Astrocyte of the spinal cord (primary cell): ENCODE measurements at regions not wholly inside any gene's neighbourhood (a gene's known extent, or its start where the extent isn't known, plus 50 kb on each side); places are given as distances from the start of the nearest gene placed in this dataset.

Experiments used
- DNase-seq: peaks from one replicate; pipeline ENCODE4 v3.0.0; 2011; ENCODE audit warnings: low read depth, low spot score
- H3K4me3 ChIP-seq: 2 replicates; pipeline ENCODE4 v1.5.1; 2011; ENCODE audit warnings: low read depth, mild to moderate bottlenecking, low read length, moderate library complexity
- in situ Hi-C: cut with HindIII; loops from 2 replicates; pipeline ENCODE4 v1.10.0; 2017; ENCODE audit warnings: low sequenced_read_pairs
- TF ChIP-seq, protein P1 (sequence below): IDR thresholded peaks from 2 replicates; pipeline ENCODE4 v1.5.1; 2012; ENCODE audit warnings: low read depth, mild to moderate bottlenecking, low read length, inconsistent platforms

DNA sequence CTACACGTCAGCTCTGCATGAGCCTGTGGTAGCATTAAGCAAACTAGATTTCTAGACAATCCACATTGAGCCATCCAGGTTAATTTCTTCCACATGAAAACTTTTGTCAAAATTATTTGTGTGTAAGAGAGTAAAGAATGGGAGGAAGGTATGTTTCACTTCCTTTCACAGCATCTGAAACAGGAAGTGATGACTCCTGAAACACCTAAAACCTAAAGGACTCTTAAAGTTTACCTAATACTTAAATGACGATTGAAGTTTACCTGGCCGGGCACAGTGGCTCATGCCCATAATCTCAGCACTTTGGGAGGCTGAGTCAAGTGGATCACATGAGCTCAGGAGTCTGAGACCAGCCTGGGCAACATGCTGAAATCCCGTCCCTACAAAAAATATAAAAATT, 223.8 kb downstream of the CEMIP2 start:
- no peak for DNase-seq
- no peak overlapping the region for H3K4me3 ChIP-seq
- in situ Hi-C loops, result no loop called here
- TF ChIP-seq, protein P1, sequence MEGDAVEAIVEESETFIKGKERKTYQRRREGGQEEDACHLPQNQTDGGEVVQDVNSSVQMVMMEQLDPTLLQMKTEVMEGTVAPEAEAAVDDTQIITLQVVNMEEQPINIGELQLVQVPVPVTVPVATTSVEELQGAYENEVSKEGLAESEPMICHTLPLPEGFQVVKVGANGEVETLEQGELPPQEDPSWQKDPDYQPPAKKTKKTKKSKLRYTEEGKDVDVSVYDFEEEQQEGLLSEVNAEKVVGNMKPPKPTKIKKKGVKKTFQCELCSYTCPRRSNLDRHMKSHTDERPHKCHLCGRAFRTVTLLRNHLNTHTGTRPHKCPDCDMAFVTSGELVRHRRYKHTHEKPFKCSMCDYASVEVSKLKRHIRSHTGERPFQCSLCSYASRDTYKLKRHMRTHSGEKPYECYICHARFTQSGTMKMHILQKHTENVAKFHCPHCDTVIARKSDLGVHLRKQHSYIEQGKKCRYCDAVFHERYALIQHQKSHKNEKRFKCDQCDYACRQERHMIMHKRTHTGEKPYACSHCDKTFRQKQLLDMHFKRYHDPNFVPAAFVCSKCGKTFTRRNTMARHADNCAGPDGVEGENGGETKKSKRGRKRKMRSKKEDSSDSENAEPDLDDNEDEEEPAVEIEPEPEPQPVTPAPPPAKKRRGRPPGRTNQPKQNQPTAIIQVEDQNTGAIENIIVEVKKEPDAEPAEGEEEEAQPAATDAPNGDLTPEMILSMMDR, result no peak

DNA sequence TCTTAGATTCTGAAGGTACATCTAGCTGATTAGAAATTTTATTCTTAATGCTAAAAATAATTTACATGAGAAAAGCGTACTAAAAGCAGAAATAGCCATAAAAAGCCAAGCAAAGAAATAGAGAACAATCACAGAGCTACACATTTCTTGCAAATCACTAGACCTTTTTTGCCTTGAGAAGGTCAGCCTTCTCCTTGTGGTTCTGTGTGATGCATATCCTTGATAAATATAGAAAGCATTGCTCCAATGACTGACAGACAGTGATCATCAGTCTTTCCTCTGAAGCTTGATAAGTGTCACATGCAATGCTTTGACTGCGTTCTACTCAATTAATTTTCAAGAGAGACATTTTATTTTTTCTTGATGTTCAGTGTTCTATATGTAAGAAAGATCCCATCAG, 226.9 kb downstream of the CEMIP2 start:
- TF ChIP-seq, protein P1, result no peak
- DNase-seq, result no peak
- no peak overlapping the region for H3K4me3 ChIP-seq
- in situ Hi-C loops, result no loop called here

DNA sequence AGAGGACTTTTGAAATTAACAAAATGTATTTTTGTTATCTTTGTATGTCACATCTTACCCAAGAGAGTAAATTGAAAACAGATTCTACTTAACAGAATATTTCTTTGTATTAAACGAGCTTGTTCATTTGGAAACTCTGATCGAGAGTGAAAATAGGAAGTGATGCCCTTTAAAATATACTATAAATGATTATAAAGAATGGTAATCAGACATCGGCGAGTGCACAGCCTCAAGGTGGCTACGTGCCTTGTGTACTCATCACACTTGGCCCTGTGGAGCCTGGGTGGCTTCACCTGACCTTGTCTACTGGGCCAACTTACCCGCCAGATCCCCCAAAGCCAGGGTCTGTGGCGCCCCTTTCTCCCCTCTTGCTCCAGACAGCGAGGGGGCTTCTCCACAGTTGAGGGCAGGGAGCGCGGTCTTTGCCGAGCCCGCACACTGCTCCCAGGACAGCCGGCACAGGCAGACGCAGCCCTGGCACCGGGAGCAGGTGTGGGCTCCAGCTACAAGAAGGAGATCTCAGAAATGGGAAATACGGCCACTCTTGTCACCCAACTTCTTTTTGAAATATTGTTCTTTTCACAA, 243.2 kb downstream of the CEMIP2 start:
- no peak overlapping the region for H3K4me3 ChIP-seq
- in situ Hi-C loops, result no loop called here
- TF ChIP-seq, protein P1, result no peak
- no peak for DNase-seq

DNA sequence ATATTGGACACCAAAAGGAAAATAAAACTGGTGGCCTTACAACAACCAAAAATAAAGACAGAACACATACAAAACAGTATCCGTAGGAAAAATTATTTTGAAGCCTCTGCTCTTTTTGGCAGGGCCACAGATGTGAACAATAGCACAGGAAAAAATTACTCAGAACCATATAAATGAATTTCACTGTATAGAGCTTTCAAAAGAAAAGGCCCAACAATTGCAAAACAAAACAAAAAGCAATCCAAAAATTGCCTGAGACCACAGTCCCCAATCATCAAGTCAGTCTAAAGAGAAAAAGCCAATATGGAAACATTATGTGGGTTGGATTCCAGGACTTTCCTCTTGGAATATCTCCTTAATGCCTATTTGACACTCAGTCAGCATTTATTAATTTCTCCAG, 243.8 kb downstream of the CEMIP2 start:
- DNase-seq, result no peak
- TF ChIP-seq, protein P1, result no peak
- in situ Hi-C loops, result no loop called here
- no peak overlapping the region for H3K4me3 ChIP-seq

DNA sequence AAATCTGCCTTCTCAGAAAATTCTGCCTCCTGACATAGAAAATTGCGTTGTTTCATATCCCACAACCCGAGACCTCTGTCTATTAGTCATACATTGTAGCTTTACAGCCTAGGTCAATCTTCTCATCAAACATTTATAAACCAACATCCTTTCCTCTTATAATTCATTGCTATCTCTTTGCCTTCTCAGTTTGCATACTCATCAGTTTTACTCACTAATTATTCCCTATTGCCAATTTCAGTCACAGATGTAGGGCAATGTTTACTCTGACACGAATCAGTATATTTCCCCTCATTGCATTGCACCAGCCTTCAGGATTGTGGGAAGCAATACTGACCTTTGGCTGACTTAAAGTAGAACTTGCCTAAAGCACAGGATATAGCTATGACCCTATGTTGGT, 247.2 kb downstream of the CEMIP2 start:
- DNase-seq, result no peak
- in situ Hi-C loops, result no loop called here
- TF ChIP-seq, protein P1, result no peak
- no peak overlapping the region for H3K4me3 ChIP-seq

DNA sequence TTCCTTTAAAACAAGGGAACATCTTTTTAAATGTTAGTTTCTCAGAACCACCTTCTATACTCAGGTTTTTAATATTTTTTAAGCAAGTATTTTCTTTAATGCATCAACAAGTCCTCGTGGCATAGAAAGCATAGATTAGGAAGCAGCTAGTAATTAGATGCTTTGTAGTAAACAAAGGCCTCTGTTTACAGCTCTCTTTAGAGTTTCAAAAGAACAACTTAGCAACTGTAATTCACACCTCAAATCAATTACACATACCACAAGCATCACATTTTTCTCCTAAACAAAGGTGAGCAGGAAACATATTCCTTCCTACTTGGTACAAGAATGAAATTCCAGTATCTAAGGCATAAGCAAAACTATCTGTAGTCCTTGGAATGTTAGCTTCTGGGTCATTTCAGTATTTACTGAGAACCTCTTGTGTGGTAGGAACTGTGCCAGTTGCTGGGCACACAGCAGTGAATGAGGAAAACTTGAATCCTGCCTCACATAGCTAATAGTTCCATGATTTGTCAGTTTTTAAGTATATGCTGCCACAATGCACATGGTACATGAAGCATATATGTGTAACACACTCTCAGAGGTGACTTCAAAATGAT, 249.1 kb downstream of the CEMIP2 start:
- no peak overlapping the region for H3K4me3 ChIP-seq
- in situ Hi-C loops, result no loop called here
- DNase-seq, result no peak
- TF ChIP-seq, protein P1, result no peak
